ENCODE measurements at regions not wholly inside any gene's neighbourhood (a gene's known extent, or its start where the extent isn't known, plus 50 kb on each side); places are given as distances from the start of the nearest gene placed in this dataset.

GRCh38 chr13:83815598-83815997 is 66.7 kb downstream of the SLITRK1 start:
- peaks cover 0 to 5% of the 10 kb centered on the region in 2 donors for H3K9me3 ChIP-seq

DNA sequence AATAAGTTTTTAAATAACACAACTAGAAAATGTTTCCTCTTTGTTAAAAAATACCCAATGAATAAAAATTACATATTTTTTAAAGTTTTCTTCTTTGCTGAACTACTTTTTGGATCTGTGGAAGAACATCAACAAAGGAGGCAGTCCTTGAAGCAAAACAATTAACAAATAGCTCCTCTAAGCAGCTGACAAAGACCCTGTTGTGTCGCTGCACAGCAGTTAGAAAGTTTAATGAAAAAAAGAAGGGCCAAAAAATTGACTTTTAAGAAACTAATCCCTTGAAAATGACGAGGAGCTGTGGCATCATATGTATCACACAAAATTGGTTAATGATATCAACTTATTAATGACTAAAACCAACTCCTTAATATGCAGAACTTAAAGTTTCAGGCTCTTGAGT is 72.1 kb downstream of the SLITRK1 start:
- DNase-seq (ENCODE audit: low spot score): no peak
- Histone ChIP-seq H3K27ac (no peak overlapping the region), H3K4me3 (no peak overlapping the region), H3K27me3 (no peaks in the 10 kb centered on the region), H3K4me1 (no peaks in the 10 kb centered on the region), H3K36me3 (no peaks in the 10 kb centered on the region), H3K9me3 (no peaks in the 10 kb centered on the region)
- TF ChIP-seq, protein P1, sequence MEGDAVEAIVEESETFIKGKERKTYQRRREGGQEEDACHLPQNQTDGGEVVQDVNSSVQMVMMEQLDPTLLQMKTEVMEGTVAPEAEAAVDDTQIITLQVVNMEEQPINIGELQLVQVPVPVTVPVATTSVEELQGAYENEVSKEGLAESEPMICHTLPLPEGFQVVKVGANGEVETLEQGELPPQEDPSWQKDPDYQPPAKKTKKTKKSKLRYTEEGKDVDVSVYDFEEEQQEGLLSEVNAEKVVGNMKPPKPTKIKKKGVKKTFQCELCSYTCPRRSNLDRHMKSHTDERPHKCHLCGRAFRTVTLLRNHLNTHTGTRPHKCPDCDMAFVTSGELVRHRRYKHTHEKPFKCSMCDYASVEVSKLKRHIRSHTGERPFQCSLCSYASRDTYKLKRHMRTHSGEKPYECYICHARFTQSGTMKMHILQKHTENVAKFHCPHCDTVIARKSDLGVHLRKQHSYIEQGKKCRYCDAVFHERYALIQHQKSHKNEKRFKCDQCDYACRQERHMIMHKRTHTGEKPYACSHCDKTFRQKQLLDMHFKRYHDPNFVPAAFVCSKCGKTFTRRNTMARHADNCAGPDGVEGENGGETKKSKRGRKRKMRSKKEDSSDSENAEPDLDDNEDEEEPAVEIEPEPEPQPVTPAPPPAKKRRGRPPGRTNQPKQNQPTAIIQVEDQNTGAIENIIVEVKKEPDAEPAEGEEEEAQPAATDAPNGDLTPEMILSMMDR (IDR thresholded peaks at IDR 0.05): no peak

More at GRCh38 chr13:83815598-83815997, 66.7 kb downstream of the SLITRK1 start:
- TF ChIP-seq, protein P1 (IDR thresholded peaks at IDR 0.05): no peak
- Histone ChIP-seq H3K27me3 (no peaks in the 10 kb centered on the region), H3K36me3 (no peaks in the 10 kb centered on the region), H3K4me1 (no peaks in the 10 kb centered on the region), H3K27ac (no peak overlapping the region), H3K4me3 (no peak overlapping the region)
- no peak for DNase-seq (ENCODE audit: low spot score)

DNA sequence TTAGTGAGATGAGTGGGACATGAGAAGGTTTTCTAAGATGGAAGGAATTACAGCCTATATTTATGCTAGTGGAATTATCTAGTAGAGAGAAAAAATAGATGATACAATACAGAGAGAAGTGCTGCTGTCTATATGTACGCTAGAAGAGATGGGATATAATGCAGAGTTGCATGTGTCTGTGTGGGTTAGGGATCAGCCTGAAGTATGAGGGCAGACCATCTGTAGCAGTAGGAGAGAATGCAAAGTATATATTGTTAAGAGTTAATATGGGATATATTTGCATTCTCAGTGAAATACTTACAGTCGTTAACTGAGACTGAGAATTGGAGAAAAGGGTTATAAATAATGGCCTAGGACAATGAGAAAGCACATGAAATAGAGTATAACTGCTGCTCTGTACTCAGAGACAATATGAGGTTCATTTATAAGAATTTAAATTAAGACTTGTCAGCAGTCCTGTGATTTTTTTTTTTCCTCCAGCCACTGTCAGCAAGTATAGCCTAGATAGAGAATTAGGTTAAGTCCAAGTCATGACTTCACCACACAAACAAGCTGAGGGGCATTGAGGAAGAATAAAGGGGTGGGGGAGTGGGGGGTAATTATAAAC is 77.8 kb downstream of the SLITRK1 start:
- H3K4me3 ChIP-seq: no peak overlapping the region
- H3K36me3 ChIP-seq: no peaks in the 10 kb centered on the region
- H3K9me3 ChIP-seq: no peaks in the 10 kb centered on the region
- TF ChIP-seq, protein P1 (IDR thresholded peaks at IDR 0.05): no peak
- no peaks in the 10 kb centered on the region for H3K4me1 ChIP-seq
- no peak for DNase-seq (ENCODE audit: low spot score)
- H3K27me3 ChIP-seq: no peaks in the 10 kb centered on the region
- no peak overlapping the region for H3K27ac ChIP-seq

- Histone ChIP-seq H3K36me3 (no peaks in the 10 kb centered on the region), H3K4me3 (no peak overlapping the region), H3K27me3 (no peaks in the 10 kb centered on the region), H3K27ac (no peak overlapping the region), H3K9me3 (no peaks in the 10 kb centered on the region), H3K4me1 (no peaks in the 10 kb centered on the region)
- DNase-seq (ENCODE audit: low spot score): no peak
- TF ChIP-seq, protein P1 (IDR thresholded peaks at IDR 0.05): no peak
Observed at GRCh38 chr13:83798731-83799130, 83.5 kb downstream of the SLITRK1 start.

DNA sequence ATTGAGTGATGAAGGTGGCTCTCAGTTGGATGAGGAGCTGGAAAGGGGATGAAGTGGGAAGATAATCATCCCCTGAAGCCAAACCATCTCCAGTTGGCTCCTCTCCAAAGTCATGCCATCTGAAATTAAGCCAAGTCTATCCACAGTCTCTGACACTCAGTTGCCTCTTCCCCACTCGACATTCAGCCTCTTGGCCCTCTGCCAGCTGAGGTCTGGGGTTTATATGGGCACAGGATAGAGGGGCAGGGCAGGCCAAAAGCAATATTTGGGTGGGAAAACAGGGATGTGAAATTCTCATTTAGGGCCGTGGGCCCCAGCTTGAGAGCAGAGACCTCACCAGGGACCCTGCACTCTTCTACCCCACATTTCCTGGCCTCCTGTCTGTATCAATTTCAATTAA is 85.9 kb downstream of the SLITRK1 start:
- Histone ChIP-seq H3K4me3 (no peak overlapping the region), H3K36me3 (no peaks in the 10 kb centered on the region), H3K27me3 (no peaks in the 10 kb centered on the region), H3K4me1 (no peaks in the 10 kb centered on the region), H3K9me3 (no peaks in the 10 kb centered on the region), H3K27ac (no peak overlapping the region)
- TF ChIP-seq, protein P1 (IDR thresholded peaks at IDR 0.05): no peak
- no peak for DNase-seq (ENCODE audit: low spot score)

- Histone ChIP-seq H3K27ac (no peak overlapping the region), H3K36me3 (no peaks in the 10 kb centered on the region), H3K4me1 (no peaks in the 10 kb centered on the region), H3K27me3 (no peaks in the 10 kb centered on the region), H3K9me3 (no peaks in the 10 kb centered on the region), H3K4me3 (no peak overlapping the region)
- DNase-seq (ENCODE audit: low spot score): no peak
- TF ChIP-seq, protein P1 (IDR thresholded peaks at IDR 0.05): no peak
Observed at GRCh38 chr13:83794583-83794982, 87.7 kb downstream of the SLITRK1 start.
